ENCODE measurements at regions not wholly inside any gene's neighbourhood (a gene's known extent, or its start where the extent isn't known, plus 50 kb on each side); places are given as distances from the start of the nearest gene placed in this dataset.

DNA sequence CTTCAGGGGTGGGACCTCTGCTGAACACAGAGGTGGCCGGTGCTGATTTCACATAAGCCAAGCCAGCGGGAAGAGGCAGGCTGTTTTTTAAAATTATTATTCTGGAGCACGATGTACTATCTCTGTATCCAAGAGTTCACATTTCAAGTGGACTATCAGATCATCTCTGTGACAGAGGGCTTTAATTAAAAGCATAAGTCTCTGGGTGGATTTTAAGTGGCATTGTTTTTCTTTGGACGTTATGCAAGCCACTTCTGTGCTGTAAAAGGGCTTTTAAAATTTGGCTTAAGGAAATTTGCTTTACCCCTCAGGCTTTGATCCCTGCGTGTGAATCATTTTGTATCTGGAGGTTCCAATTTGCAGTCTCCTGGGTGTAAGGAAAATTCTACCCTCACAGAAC is 124.7 kb downstream of the PALM2AKAP2 start:
- no peaks in the 10 kb centered on the region for H3K9me3 ChIP-seq (ENCODE audit: insufficient read depth, low read length, severe bottlenecking)
- H2AFZ ChIP-seq (ENCODE audit: low read depth, low read length), result no peak overlapping the region
- no peaks in the 10 kb centered on the region for H4K20me1 ChIP-seq (ENCODE audit: insufficient read depth, low read length)
- TF ChIP-seq EZH2 (IDR thresholded peaks at IDR 0.05; ENCODE audit: borderline replicate concordance, low read depth, low read length, severe bottlenecking), result no peak
- TF ChIP-seq, protein P1, sequence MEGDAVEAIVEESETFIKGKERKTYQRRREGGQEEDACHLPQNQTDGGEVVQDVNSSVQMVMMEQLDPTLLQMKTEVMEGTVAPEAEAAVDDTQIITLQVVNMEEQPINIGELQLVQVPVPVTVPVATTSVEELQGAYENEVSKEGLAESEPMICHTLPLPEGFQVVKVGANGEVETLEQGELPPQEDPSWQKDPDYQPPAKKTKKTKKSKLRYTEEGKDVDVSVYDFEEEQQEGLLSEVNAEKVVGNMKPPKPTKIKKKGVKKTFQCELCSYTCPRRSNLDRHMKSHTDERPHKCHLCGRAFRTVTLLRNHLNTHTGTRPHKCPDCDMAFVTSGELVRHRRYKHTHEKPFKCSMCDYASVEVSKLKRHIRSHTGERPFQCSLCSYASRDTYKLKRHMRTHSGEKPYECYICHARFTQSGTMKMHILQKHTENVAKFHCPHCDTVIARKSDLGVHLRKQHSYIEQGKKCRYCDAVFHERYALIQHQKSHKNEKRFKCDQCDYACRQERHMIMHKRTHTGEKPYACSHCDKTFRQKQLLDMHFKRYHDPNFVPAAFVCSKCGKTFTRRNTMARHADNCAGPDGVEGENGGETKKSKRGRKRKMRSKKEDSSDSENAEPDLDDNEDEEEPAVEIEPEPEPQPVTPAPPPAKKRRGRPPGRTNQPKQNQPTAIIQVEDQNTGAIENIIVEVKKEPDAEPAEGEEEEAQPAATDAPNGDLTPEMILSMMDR (IDR thresholded peaks at IDR 0.05; ENCODE audit: borderline replicate concordance, extremely low read depth, low read length, poor library complexity, severe bottlenecking), result no peak
- no peak overlapping the region for H3K4me3 ChIP-seq (ENCODE audit: low read depth in 1 of 2, low read length in 2 of 2)
- no peak overlapping the region for H3K9ac ChIP-seq (ENCODE audit: low read depth, low read length)
- no peaks in the 10 kb centered on the region for H3K36me3 ChIP-seq (ENCODE audit: insufficient read depth, low read length)
- no peaks in the 10 kb centered on the region for H3K79me2 ChIP-seq (ENCODE audit: insufficient read depth, low read length)
- no peak for ATAC-seq (ENCODE audit: insufficient read depth, low read depth)
- peaks cover 5% of the 10 kb centered on the region; the same call in 1 of the 2 replicates for H3K4me1 ChIP-seq (ENCODE audit: insufficient read depth, low read length)
- no peak overlapping the region for H3K4me2 ChIP-seq (ENCODE audit: insufficient read depth, low read length)
- no peak overlapping the region for H3K27ac ChIP-seq (ENCODE audit: low read length)
- no peak for DNase-seq
- H3K27me3 ChIP-seq (ENCODE audit: insufficient read depth, low read length, poor library complexity), result no peaks in the 10 kb centered on the region

GRCh38 chr9:109905472-109905871 is 125.5 kb downstream of the PALM2AKAP2 start:
- H2AFZ ChIP-seq (ENCODE audit: low read depth, low read length), result no peak overlapping the region
- H3K36me3 ChIP-seq (ENCODE audit: insufficient read depth, low read length), result no peaks in the 10 kb centered on the region
- H3K27ac ChIP-seq (ENCODE audit: low read length), result no peak overlapping the region
- no peaks in the 10 kb centered on the region for H3K79me2 ChIP-seq (ENCODE audit: insufficient read depth, low read length)
- no peak overlapping the region for H3K4me3 ChIP-seq (ENCODE audit: low read depth in 1 of 2, low read length in 2 of 2)
- no peak overlapping the region for H3K9ac ChIP-seq (ENCODE audit: low read depth, low read length)
- no peak for ATAC-seq (ENCODE audit: insufficient read depth, low read depth)
- no peaks in the 10 kb centered on the region for H4K20me1 ChIP-seq (ENCODE audit: insufficient read depth, low read length)
- H3K27me3 ChIP-seq (ENCODE audit: insufficient read depth, low read length, poor library complexity), result no peaks in the 10 kb centered on the region
- no peak for DNase-seq
- peaks cover 5% of the 10 kb centered on the region; the same call in 1 of the 2 replicates for H3K4me1 ChIP-seq (ENCODE audit: insufficient read depth, low read length)
- TF ChIP-seq EZH2 (IDR thresholded peaks at IDR 0.05; ENCODE audit: borderline replicate concordance, low read depth, low read length, severe bottlenecking), result no peak
- TF ChIP-seq, protein P1 (IDR thresholded peaks at IDR 0.05; ENCODE audit: borderline replicate concordance, extremely low read depth, low read length, poor library complexity, severe bottlenecking), result no peak
- no peak overlapping the region for H3K4me2 ChIP-seq (ENCODE audit: insufficient read depth, low read length)
- H3K9me3 ChIP-seq (ENCODE audit: insufficient read depth, low read length, severe bottlenecking), result no peaks in the 10 kb centered on the region

- no peaks in the 10 kb centered on the region for H3K27me3 ChIP-seq (ENCODE audit: insufficient read depth, low read length, poor library complexity)
- no peak overlapping the region for H3K4me2 ChIP-seq (ENCODE audit: insufficient read depth, low read length)
- no peaks in the 10 kb centered on the region for H3K79me2 ChIP-seq (ENCODE audit: insufficient read depth, low read length)
- H3K9me3 ChIP-seq (ENCODE audit: insufficient read depth, low read length, severe bottlenecking), result no peaks in the 10 kb centered on the region
- peaks cover 5% of the 10 kb centered on the region; the same call in 1 of the 2 replicates for H3K4me1 ChIP-seq (ENCODE audit: insufficient read depth, low read length)
- H4K20me1 ChIP-seq (ENCODE audit: insufficient read depth, low read length), result no peaks in the 10 kb centered on the region
- no peak overlapping the region for H3K4me3 ChIP-seq (ENCODE audit: low read depth in 1 of 2, low read length in 2 of 2)
- TF ChIP-seq EZH2 (IDR thresholded peaks at IDR 0.05; ENCODE audit: borderline replicate concordance, low read depth, low read length, severe bottlenecking), result no peak
- TF ChIP-seq, protein P1 (IDR thresholded peaks at IDR 0.05; ENCODE audit: borderline replicate concordance, extremely low read depth, low read length, poor library complexity, severe bottlenecking), result peak; percentile 19
- no peak overlapping the region for H2AFZ ChIP-seq (ENCODE audit: low read depth, low read length)
- H3K9ac ChIP-seq (ENCODE audit: low read depth, low read length), result no peak overlapping the region
- ATAC-seq (ENCODE audit: insufficient read depth, low read depth) (no peak), DNase-seq (no peak)
- no peaks in the 10 kb centered on the region for H3K36me3 ChIP-seq (ENCODE audit: insufficient read depth, low read length)
- H3K27ac ChIP-seq (ENCODE audit: low read length), result no peak overlapping the region
Observed at GRCh38 chr9:109906766-109907382, 126.9 kb downstream of the PALM2AKAP2 start.

All from DND-41 (cell line).